ENCODE measurements at regions not wholly inside any gene's neighbourhood (a gene's known extent, or its start where the extent isn't known, plus 50 kb on each side); places are given as distances from the start of the nearest gene placed in this dataset.
"Not testable (repeated sequence)": the region's sequence is repeated elsewhere in the genome, so short reads cannot be mapped to it uniquely, and the experiment has no call there.

DNA sequence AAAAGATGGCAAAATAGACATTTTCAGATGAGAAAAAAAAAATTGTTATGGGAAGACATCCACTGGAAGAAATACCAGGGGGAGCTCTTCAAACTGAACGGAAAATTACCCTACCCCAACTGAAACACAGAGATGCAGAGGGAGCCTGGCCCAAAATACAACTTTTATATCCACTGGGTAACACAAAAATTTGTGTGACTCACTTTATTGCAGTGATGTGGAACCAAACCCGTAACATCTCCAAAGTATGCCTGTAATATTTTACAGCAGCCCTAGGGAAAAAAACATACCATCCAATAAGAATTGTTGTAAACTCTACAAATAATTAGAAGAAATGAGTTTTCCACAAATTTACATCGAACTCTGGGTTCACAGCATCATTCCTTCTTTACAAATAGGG lies 152.6 kb upstream of the KCTD7 start:
- H2AFZ ChIP-seq (ENCODE audit: low read length); H3K9ac ChIP-seq (ENCODE audit: low read depth, low read length, poor library complexity); H2BK15ac ChIP-seq (ENCODE audit: low read length); H3K4me1 ChIP-seq (ENCODE audit: control insufficient read depth in 2 of 2, insufficient read depth in 1 of 2, low read depth in 1 of 2, low read length in 2 of 2); H3K23ac ChIP-seq (ENCODE audit: low read depth, low read length, poor library complexity); H3K27ac ChIP-seq (replicated peaks; ENCODE audit: low read length); H3K9me3 ChIP-seq (replicated peaks in 1 of 2; ENCODE audit: control insufficient read depth in 2 of 2, insufficient read depth in 1 of 2, low read depth in 1 of 2, low read length in 2 of 2); H2BK120ac ChIP-seq (ENCODE audit: low read depth, low read length); H3K27me3 ChIP-seq (ENCODE audit: control insufficient read depth in 3 of 3, insufficient read depth in 3 of 3, low read depth in 1 of 3, low read length in 3 of 3); H3K4ac ChIP-seq (ENCODE audit: low read length); H3K14ac ChIP-seq (ENCODE audit: low read length); H3K18ac ChIP-seq (ENCODE audit: low read length); H4K8ac ChIP-seq (ENCODE audit: low read depth, low read length); H2BK12ac ChIP-seq (ENCODE audit: low read length); H3K4me2 ChIP-seq (ENCODE audit: insufficient read depth, low read length, poor library complexity, severe bottlenecking); H3K4me3 ChIP-seq (ENCODE audit: low read length in 2 of 2); H2BK5ac ChIP-seq (ENCODE audit: low read length); H2AK5ac ChIP-seq (ENCODE audit: low read depth, low read length); H4K91ac ChIP-seq (ENCODE audit: low read depth, low read length, poor library complexity); H3K79me1 ChIP-seq (ENCODE audit: low read depth, low read length); DNase-seq (ENCODE audit: low spot score): not testable (repeated sequence)
- WGBS, 2 donors (ENCODE audit: extremely low coverage in 2 of 2, insufficient read length in 2 of 2, insufficient replicate concordance in 1 of 2), result no CpG with 5 or more reads among the region's 3 CpGs
- peaks cover 0 to 59% of the 10 kb centered on the region in 2 donors for H3K36me3 ChIP-seq (replicated peaks in 1 of 2; ENCODE audit: control insufficient read depth in 2 of 2, insufficient read depth in 2 of 2, low read length in 2 of 2)

- not testable (repeated sequence) for H2BK12ac ChIP-seq (ENCODE audit: low read length); H2AK5ac ChIP-seq (ENCODE audit: low read depth, low read length); H3K23ac ChIP-seq (ENCODE audit: low read depth, low read length, poor library complexity); H3K27me3 ChIP-seq (ENCODE audit: control insufficient read depth in 3 of 3, insufficient read depth in 3 of 3, low read depth in 1 of 3, low read length in 3 of 3); H3K4me2 ChIP-seq (ENCODE audit: insufficient read depth, low read length, poor library complexity, severe bottlenecking); H3K4me3 ChIP-seq (ENCODE audit: low read length in 2 of 2); H2BK15ac ChIP-seq (ENCODE audit: low read length); H3K4ac ChIP-seq (ENCODE audit: low read length); H3K9ac ChIP-seq (ENCODE audit: low read depth, low read length, poor library complexity); H2BK5ac ChIP-seq (ENCODE audit: low read length); H3K79me1 ChIP-seq (ENCODE audit: low read depth, low read length); H4K91ac ChIP-seq (ENCODE audit: low read depth, low read length, poor library complexity); H3K18ac ChIP-seq (ENCODE audit: low read length); H3K9me3 ChIP-seq (replicated peaks in 1 of 2; ENCODE audit: control insufficient read depth in 2 of 2, insufficient read depth in 1 of 2, low read depth in 1 of 2, low read length in 2 of 2); H2AFZ ChIP-seq (ENCODE audit: low read length); H2BK120ac ChIP-seq (ENCODE audit: low read depth, low read length); H4K8ac ChIP-seq (ENCODE audit: low read depth, low read length); H3K4me1 ChIP-seq (ENCODE audit: control insufficient read depth in 2 of 2, insufficient read depth in 1 of 2, low read depth in 1 of 2, low read length in 2 of 2); H3K27ac ChIP-seq (replicated peaks; ENCODE audit: low read length); H3K14ac ChIP-seq (ENCODE audit: low read length); DNase-seq (ENCODE audit: low spot score)
- peaks cover 0 to 75% of the 10 kb centered on the region in 2 donors for H3K36me3 ChIP-seq (replicated peaks in 1 of 2; ENCODE audit: control insufficient read depth in 2 of 2, insufficient read depth in 2 of 2, low read length in 2 of 2)
- WGBS, 2 donors (ENCODE audit: extremely low coverage in 2 of 2, insufficient read length in 2 of 2, insufficient replicate concordance in 1 of 2), result no CpG with 5 or more reads among the region's 3 CpGs
Observed at GRCh38 chr7:66477822-66478397, 150.8 kb upstream of the KCTD7 start.

DNA sequence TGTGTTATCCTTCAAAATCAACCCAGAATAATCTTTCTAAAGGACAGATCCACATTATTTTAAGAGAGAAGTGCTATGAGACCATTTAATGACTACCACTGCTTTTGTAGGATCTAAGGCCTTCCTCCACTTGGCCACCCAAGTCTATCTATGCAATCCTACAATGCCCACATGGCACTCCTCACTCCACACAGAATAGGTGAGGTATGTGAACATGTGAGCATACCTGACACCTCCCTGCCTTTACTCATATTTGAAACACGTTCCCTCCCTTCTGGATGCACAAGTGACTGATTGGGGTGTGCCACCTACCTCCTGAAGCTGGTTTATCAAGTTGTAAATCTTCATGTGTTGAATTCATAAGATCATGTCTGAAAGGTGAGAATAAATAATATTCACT lies 147.5 kb upstream of the KCTD7 start:
- H3K27ac ChIP-seq (replicated peaks; ENCODE audit: low read length); H3K4me2 ChIP-seq (ENCODE audit: insufficient read depth, low read length, poor library complexity, severe bottlenecking); DNase-seq (ENCODE audit: low spot score); H3K4me1 ChIP-seq (ENCODE audit: control insufficient read depth in 2 of 2, insufficient read depth in 1 of 2, low read depth in 1 of 2, low read length in 2 of 2); H4K91ac ChIP-seq (ENCODE audit: low read depth, low read length, poor library complexity); H3K9ac ChIP-seq (ENCODE audit: low read depth, low read length, poor library complexity); H2BK5ac ChIP-seq (ENCODE audit: low read length); H2BK15ac ChIP-seq (ENCODE audit: low read length); H3K4ac ChIP-seq (ENCODE audit: low read length); H3K9me3 ChIP-seq (replicated peaks in 1 of 2; ENCODE audit: control insufficient read depth in 2 of 2, insufficient read depth in 1 of 2, low read depth in 1 of 2, low read length in 2 of 2); H3K14ac ChIP-seq (ENCODE audit: low read length); H3K27me3 ChIP-seq (ENCODE audit: control insufficient read depth in 3 of 3, insufficient read depth in 3 of 3, low read depth in 1 of 3, low read length in 3 of 3); H2BK120ac ChIP-seq (ENCODE audit: low read depth, low read length); H4K8ac ChIP-seq (ENCODE audit: low read depth, low read length); H3K18ac ChIP-seq (ENCODE audit: low read length); H3K23ac ChIP-seq (ENCODE audit: low read depth, low read length, poor library complexity); H3K4me3 ChIP-seq (ENCODE audit: low read length in 2 of 2); H2AFZ ChIP-seq (ENCODE audit: low read length); H2AK5ac ChIP-seq (ENCODE audit: low read depth, low read length); H3K79me1 ChIP-seq (ENCODE audit: low read depth, low read length); H2BK12ac ChIP-seq (ENCODE audit: low read length): not testable (repeated sequence)
- WGBS, 2 donors (ENCODE audit: extremely low coverage in 2 of 2, insufficient read length in 2 of 2, insufficient replicate concordance in 1 of 2), result no CpG with 5 or more reads among the region's 1 CpG
- H3K36me3 ChIP-seq (replicated peaks in 1 of 2; ENCODE audit: control insufficient read depth in 2 of 2, insufficient read depth in 2 of 2, low read length in 2 of 2), result peaks cover 0 to 71% of the 10 kb centered on the region in 2 donors

GRCh38 chr7:66489065-66489464 lies 139.6 kb upstream of the KCTD7 start:
- H2BK12ac ChIP-seq (ENCODE audit: low read length); H2BK120ac ChIP-seq (ENCODE audit: low read depth, low read length); H3K79me1 ChIP-seq (ENCODE audit: low read depth, low read length); H2BK15ac ChIP-seq (ENCODE audit: low read length); H3K27me3 ChIP-seq (ENCODE audit: control insufficient read depth in 3 of 3, insufficient read depth in 3 of 3, low read depth in 1 of 3, low read length in 3 of 3); H2BK5ac ChIP-seq (ENCODE audit: low read length); H3K9ac ChIP-seq (ENCODE audit: low read depth, low read length, poor library complexity); H3K18ac ChIP-seq (ENCODE audit: low read length); H3K4ac ChIP-seq (ENCODE audit: low read length); H3K4me2 ChIP-seq (ENCODE audit: insufficient read depth, low read length, poor library complexity, severe bottlenecking); H3K14ac ChIP-seq (ENCODE audit: low read length); H3K4me1 ChIP-seq (ENCODE audit: control insufficient read depth in 2 of 2, insufficient read depth in 1 of 2, low read depth in 1 of 2, low read length in 2 of 2); H3K23ac ChIP-seq (ENCODE audit: low read depth, low read length, poor library complexity); H3K27ac ChIP-seq (replicated peaks; ENCODE audit: low read length); H3K4me3 ChIP-seq (ENCODE audit: low read length in 2 of 2); DNase-seq (ENCODE audit: low spot score); H4K8ac ChIP-seq (ENCODE audit: low read depth, low read length); H4K91ac ChIP-seq (ENCODE audit: low read depth, low read length, poor library complexity); H2AFZ ChIP-seq (ENCODE audit: low read length); H3K9me3 ChIP-seq (replicated peaks in 1 of 2; ENCODE audit: control insufficient read depth in 2 of 2, insufficient read depth in 1 of 2, low read depth in 1 of 2, low read length in 2 of 2); H2AK5ac ChIP-seq (ENCODE audit: low read depth, low read length): not testable (repeated sequence)
- H3K36me3 ChIP-seq (replicated peaks in 1 of 2; ENCODE audit: control insufficient read depth in 2 of 2, insufficient read depth in 2 of 2, low read length in 2 of 2), result peaks cover 0 to 31% of the 10 kb centered on the region in 2 donors
- WGBS, 2 donors (ENCODE audit: extremely low coverage in 2 of 2, insufficient read length in 2 of 2, insufficient replicate concordance in 1 of 2), result no CpG with 5 or more reads among the region's 8 CpGs
